GM13977 (cell line): ENCODE measurements at regions not wholly inside any gene's neighbourhood (a gene's known extent, or its start where the extent isn't known, plus 50 kb on each side); places are given as distances from the start of the nearest gene placed in this dataset.

Source experiments
- DNase-seq: peaks from one replicate; pipeline ENCODE4 v3.0.0; 2012; ENCODE audit warnings: low spot score
- in situ Hi-C: fragments of 300-500 bp; cut with MboI; formaldehyde crosslinking; loops from one replicate; pipeline ENCODE4 v1.12.0; 2022; ENCODE audit warnings: low sequenced_read_pairs, low pct_unique_long_range_greater_than_20kb, mixed read lengths, inconsistent platforms; ENCODE audit not compliant: unreplicated experiment
- TF ChIP-seq, protein P1 (sequence below): IDR thresholded peaks from 2 replicates; pipeline ENCODE4 v1.5.1; 2012; ENCODE audit warnings: mild to moderate bottlenecking, control low read depth; ENCODE audit not compliant: insufficient read depth; ENCODE audit errors: extremely low read depth, missing control alignments

DNA sequence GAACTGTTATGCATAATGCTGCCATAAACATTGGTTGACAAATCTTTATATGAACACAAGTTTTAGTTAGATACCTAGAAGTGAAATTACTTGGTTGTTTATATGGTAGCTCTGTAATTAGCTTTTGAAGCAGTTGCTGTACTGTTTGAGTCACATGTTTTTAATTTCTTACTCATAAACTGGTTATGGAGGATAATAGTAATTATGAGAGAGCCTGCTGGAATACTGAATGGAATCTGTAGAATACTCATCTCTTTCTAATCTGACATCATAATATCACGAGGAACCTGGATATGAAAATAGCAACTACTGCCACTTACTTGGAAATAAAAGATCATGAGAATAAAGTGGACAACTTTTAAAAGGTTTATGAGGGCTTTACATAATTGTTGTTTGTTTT lies 509.2 kb downstream of the CETN3 start:
- TF ChIP-seq, protein P1, sequence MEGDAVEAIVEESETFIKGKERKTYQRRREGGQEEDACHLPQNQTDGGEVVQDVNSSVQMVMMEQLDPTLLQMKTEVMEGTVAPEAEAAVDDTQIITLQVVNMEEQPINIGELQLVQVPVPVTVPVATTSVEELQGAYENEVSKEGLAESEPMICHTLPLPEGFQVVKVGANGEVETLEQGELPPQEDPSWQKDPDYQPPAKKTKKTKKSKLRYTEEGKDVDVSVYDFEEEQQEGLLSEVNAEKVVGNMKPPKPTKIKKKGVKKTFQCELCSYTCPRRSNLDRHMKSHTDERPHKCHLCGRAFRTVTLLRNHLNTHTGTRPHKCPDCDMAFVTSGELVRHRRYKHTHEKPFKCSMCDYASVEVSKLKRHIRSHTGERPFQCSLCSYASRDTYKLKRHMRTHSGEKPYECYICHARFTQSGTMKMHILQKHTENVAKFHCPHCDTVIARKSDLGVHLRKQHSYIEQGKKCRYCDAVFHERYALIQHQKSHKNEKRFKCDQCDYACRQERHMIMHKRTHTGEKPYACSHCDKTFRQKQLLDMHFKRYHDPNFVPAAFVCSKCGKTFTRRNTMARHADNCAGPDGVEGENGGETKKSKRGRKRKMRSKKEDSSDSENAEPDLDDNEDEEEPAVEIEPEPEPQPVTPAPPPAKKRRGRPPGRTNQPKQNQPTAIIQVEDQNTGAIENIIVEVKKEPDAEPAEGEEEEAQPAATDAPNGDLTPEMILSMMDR, result no peak
- no peak for DNase-seq
- in situ Hi-C loops, result no loop called here

DNA sequence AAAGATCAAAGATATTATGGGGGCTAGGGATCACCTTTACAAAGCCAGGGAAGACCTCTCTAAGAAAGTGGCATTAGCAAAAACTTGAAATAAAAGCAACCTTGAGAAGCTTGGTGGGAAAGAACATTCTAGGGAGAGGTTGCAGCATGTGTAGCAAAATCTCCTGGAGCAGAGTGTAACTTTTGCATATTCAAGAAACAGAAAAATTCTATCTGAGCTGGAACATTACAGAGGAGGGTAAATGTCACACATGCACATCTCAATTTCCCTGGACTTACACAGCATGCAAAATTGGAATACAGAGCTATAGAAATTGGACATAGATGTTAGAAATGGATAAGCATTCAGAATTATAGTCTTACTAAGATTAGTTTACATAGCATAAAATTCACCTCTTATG lies 510.0 kb downstream of the CETN3 start:
- in situ Hi-C loops, result no loop called here
- DNase-seq, result no peak
- TF ChIP-seq, protein P1, result no peak

DNA sequence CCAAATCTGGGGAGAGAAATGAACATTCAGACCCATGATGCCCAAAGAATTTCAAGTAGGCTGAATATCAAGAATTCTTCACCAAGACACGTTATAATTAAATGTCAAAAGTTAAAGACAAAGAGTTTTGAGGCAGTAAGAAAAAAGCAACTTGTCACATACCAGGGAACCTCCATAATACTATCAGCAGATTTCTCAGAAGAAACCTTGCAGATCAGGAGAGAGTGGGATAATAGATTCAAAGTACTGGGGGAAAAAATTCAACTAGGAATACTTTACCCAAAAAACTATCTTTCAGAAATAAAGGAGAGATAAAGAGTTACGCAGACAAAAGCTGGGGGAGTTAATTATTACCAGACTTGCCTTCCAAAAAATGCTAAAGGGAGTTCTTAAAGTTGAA lies 516.0 kb downstream of the CETN3 start:
- TF ChIP-seq, protein P1, result no peak
- DNase-seq, result no peak
- in situ Hi-C loops, result no loop called here

DNA sequence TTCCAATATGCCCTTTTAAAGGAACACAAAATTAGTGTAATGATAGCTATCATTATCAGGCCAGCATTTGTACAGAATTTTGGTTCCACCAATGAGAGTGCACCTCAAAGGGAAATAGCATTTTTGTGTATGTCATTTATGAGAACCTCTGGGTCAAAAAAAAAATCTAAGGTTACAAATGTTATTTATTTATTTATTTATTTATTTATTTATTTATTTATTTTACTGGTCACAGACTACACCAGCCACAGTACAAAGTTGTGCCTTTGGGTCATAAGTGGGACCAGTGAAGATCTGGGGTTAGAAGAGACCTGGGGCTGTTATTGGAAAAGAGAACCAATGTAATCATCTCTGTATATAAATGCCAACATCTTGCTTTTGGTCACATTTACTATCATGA lies 523.9 kb downstream of the CETN3 start:
- no peak for DNase-seq
- in situ Hi-C loops, result no loop called here
- TF ChIP-seq, protein P1, result no peak

DNA sequence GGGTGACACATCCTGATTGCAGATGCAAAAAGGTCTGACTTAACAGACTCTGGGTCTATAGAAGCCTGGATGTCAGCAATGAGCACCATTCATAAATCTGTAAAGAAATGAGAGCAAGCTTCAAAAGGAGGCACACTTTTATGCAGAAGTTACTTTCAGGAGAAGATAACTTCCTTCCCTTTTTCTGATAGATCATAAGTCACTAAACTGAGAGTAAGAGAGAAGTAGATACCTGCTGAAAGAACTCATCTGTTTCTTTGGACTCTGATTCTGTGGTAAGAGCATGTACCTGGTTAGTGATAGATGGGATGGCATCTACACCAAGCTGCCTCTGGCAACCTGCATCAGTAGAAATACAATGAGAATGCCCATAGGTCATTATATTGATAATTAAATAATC lies 525.6 kb downstream of the CETN3 start:
- no peak for DNase-seq
- in situ Hi-C loops, result no loop called here
- TF ChIP-seq, protein P1, result no peak

DNA sequence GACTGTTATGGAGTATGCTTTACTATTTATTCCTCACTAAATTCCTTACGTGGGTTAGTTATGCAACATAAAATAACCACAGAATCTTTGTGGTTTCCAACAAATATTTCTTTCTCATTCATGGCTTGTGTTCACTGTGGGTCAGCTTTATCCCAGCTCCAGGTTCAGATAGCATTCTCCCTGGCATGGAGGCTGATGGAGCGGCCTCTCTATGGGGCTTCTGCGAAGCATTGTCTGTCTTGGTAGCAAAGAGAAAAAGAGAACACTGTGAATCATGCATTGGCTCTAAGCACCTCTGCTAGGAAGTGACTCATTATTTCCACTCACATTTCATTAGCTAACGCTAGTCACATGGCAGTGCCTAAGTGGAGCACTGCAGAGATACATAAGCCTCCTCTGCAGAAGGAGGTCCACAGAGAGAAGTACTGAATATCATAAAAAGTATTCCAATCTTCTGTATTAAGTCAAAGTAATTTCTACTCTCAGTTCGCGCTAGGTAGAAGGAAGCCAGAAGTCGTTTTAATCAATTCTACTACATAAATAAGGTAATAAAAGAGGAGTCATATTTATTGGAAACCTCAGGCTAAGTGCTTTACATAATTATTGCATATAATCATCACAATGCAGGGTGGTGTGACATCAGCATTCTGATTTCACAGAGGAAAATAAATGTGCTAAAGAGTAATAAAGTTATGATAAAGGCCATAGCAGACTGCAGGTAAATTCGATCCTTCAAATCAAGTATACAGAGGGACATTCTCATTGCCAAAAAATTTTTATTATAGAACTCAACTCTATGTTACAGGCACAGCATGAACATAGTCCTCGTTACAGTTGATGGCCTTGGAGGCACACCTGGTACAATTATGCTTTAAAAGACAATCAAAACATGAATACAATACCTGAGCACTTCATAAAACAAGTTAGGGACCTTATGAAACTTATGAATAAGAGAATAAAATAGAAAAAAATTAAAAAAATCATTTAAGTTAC lies 531.1 kb downstream of the CETN3 start:
- in situ Hi-C loops, result no loop called here
- no peak for DNase-seq

More for the DNA sequence above, 531.1 kb downstream of the CETN3 start:
- TF ChIP-seq, protein P1, result no peak
